CD4-positive, alpha-beta T cell treated with Interleukin-4 for 4 hours (primary cell): ENCODE measurements at regions not wholly inside any gene's neighbourhood (a gene's known extent, or its start where the extent isn't known, plus 50 kb on each side); places are given as distances from the start of the nearest gene placed in this dataset.
"Not testable (repeated sequence)": the region's sequence is repeated elsewhere in the genome, so short reads cannot be mapped to it uniquely, and the experiment has no call there.

Experiments
- DNase-seq: peaks from one replicate; pipeline ENCODE4 v3.0.0-alpha.2; 2020

DNA sequence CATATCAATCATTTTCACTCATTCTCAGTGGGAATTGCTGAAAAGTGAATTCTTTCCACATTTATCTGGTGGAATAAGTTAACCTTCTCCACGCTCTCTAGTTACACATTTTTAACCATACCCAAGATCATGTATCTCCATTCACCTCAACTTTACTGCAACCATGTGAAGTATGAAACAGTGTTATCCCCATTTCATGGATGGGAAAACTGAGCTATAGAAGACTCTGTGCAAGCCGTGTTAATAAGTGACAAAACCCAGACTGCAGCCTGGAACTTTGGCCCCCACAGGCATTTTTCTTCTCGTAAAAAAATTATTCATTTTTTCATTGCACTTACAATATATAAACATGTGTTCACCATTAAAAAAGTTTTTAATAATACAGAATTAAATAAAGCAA lies 82.4 kb upstream of the CCND2 start:
- no peak for DNase-seq

DNA sequence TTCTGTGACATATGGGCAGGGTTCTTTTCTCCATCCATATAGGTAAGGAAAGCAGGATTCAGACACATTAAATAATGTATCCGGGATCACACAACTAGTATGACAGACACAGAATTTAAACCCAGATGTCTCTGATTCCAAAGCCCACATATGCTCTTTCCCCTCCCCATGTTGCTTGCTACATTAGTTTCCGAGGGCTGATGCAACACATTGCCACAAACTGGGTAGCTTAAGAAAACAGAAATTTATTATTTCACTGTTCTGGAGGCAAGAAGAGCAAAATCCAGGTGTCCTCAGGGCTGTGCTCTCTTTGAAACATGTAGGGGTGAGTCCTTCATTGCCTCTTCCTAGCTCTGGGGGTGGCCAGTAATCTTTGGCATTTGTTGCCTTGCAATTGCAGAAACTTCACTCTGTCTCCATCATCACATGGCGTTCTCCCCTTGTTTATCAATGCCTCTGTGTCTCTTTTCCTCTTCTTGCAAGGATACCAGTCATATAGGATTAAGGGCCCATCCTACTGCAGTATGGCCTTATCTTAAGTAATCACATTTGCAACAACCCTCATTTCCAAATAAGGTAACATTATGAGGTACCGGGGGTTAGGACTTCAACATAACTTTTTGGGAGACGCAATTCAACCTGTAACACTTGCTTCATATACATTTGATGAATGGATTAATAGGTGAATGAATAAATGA lies 83.0 kb upstream of the CCND2 start:
- DNase-seq = no peak

- no peak for DNase-seq
These were observed 83.8 kb upstream of the CCND2 start for GRCh38 chr12:4189721-4190120.

GRCh38 chr12:4187916-4188315 lies 85.6 kb upstream of the CCND2 start:
- no peak for DNase-seq

DNA sequence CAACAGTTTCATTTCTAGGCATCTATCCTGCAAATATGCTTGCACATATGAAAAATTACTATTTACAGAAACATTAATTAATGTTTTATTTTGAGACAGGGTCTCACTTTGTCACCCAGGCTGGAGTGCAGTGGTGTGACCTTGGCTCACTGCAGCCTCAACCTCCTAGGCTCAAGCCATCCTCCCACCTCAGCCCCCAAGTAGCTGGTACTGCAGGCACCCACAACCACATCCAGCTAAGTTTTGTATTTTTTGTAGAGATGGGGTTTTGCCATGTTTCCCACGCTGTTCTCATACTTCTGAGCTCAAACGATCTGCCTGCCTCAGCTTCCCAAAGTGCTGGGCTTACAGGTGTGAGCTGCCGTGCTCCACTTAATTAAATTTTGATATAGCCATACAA lies 86.2 kb upstream of the CCND2 start:
- DNase-seq = not testable (repeated sequence)

- no peak for DNase-seq
These were observed 95.0 kb upstream of the CCND2 start for GRCh38 chr12:4178424-4179170.

DNA sequence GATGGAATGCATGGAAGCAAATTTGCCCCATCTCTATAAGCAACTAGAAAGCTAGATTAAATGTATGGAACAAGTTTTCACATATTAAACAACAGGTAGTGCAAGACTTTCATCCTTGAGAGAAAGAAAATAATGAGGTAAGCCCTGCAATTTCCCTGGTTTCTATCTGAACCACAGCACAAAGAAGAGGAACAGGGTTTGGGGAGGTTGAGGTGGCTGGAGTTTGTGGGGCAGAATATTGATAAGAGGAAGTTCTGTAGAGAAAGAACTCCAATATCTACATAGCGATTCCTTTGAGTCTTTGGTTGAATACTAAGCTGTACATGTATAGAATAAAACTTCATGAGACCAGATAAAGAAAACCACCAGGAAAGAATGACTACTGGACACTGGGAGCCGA lies 96.3 kb upstream of the CCND2 start:
- no peak for DNase-seq

DNA sequence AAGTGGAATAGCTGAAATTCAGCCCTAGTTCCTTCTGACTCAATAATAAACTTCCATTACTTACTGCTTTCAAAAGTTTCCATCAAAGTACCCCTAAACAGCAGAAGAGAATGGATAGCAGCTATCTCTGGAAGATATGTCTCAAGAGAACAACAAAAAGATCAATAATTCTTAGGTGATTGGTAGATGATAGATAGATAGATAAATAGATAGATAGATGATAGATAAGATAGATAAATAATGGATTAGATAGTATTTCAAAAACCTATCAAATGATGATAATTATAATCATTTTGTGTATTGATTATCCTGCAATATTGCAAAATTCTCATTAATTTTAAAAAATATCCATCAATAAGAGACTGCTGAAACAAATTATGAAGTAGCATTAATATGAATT lies 97.4 kb upstream of the CCND2 start:
- DNase-seq = no peak

DNA sequence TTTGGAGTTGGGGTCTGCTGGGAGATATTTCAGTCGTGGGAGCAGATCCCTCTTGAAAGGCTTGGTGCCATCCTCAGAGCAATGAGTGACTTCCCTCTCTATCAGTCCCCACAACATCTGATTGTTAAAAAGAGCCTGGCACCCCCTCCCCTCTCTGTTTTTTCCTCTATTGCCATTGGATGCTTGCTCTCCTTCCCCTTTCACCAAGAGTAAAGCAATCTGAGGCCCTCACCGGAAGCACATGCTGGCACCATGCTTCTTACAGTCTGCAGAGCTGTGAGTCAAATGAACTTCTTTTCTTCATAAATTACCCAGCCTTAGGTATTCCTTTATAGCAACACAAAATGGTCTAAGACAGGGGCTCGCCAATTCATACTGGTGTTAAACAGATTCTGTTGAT lies 99.1 kb upstream of the CCND2 start:
- no peak for DNase-seq

DNA sequence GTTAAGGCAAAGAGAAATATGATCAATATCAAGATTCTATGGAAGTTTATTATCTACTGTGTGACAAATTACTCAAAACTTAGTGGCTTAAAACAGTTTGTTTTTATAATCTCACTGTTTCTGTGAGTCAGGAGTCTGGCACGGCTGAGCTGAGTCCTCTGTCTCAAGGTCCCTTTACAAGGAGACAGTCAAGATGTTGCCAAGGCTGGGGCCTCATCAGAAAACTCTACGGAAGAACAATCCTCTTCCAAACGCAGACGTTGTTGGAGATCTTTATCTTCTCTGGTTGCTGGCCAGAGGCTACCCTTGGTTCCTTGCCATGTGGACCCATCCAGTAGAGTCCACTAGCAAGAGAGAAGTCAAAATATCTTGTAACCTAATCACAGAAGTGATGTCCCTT lies 100.6 kb upstream of the CCND2 start:
- DNase-seq = no peak

- no peak for DNase-seq
These were observed 101.8 kb upstream of the CCND2 start for GRCh38 chr12:4171742-4172141.

GRCh38 chr12:4169959-4170358 lies 103.6 kb upstream of the CCND2 start:
- DNase-seq = no peak

DNA sequence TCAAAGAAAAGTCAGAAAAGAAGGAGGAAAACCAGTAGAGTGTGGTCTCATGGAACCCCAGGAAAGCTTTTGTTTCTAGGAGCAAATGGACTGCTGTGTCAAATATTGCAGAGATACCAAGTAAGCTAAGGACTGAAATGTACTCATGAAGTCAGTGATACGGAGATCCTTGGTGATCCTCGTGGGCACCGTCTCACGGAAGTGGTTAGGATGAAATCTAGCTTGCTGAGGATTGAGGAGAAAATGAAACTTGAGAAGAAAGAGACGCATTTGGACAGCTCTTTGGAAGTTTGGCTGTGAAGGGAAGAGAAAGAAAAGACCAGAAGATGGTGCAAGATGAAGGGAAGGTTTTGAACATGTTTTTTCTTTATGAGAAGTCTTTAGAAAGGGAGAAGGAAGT lies 104.0 kb upstream of the CCND2 start:
- no peak for DNase-seq

- DNase-seq = no peak
These were observed 105.5 kb upstream of the CCND2 start for GRCh38 chr12:4168036-4168435.

DNA sequence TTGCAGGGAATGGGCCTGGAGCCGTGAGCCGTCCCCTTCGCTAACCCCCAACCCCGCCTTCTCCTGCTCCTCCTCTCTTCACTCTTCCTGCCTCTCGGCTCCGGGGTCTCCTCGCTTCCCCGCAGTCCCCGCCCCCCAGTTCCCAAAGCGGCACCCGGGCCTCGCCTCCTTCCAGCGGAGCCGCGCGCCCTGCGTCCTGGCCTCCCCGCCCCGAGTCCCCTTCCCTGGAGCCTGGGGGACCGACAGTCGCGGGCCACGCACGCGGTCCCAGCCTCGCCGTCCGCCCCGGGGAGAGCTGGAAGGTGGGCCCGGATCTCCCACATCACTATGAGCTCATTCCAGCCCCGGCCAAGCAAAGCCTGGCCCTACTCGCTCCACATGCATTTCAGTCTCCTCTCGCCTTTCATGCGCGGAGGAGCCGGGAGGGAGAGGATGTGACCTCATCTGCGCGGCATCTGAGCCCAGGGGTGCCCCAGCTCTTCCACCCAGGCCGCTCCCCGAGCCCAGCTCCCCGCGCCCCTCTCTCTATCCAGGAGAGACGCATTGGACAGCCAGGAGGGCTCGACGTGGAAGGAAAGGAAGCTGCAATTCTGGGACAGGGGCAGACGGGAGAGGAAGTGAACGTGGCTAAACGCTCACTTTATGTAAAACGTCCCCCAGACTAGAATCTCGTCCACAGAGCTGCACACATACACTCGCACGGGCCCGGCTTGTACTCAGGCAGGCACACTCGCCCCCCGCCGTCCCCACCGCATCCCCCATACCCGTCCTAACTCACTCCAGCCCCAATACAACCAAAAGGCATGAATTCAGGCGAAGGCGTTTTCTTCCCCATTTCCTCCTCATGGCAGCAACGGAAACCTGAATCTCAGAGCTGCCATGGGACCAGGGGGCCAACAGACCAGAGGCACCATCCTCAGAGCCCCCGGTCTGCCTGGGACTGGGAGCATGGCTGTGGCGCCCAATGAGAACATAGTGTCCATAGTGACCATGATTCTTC lies 108.7 kb upstream of the CCND2 start:
- DNase-seq = peak; percentile 47

DNA sequence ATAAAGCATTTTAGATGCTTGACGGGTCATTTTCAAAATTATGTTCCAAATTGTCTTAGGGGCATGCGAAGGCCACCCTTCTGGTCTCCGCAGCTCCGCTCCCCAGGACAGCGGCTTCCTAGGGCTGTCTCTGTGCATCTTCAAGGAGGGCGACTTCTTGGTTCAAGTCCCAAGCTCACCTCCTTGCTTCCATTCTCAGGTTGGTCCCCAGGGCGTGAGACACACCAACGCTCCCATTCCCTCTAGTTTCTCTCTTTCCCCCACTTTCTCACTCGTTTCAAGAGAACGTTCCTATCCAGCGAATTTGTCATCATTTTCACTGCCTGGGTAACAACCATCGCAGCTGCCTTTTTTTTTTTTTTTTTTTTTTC lies 109.4 kb upstream of the CCND2 start:
- DNase-seq = no peak

DNA sequence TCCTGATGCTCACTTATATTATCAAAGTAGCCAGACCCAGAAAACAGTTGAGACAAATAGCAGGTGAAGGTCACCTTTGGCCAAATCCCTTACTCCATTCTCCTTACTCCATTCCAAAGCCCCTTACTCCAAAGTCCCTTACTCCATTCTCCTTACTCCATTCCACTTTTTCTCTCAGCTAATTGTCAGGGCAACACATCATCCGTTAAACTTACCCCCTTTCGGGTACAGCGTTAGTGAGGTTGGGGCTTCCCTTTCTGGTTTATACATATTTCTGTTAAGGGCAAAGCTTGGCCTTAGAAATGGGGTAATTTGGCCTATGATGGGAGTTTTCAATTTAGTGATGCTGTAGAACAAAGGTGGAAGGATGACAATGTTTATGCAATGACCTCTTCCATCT lies 111.8 kb upstream of the CCND2 start:
- no peak for DNase-seq

GRCh38 chr12:4160314-4161040 lies 113.1 kb upstream of the CCND2 start:
- no peak for DNase-seq

DNA sequence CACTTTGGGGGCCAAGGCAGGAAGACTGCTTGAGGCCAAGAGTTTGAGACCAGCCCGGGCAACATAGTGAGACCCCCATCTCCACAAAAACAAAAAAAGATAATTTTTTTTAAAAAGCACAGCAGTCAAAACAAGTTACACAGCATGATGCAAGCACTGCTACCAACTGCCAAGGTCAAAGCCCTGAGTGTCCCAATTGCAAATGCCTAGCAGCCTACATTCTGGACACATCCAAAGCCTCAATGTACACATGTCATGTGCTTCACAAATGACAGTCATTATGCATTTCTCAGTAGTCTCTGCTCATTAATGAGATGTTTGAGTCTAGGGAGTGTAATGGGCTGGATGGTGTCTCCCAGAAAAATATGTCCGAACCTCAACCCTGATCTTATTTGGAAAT lies 113.7 kb upstream of the CCND2 start:
- no peak for DNase-seq

DNA sequence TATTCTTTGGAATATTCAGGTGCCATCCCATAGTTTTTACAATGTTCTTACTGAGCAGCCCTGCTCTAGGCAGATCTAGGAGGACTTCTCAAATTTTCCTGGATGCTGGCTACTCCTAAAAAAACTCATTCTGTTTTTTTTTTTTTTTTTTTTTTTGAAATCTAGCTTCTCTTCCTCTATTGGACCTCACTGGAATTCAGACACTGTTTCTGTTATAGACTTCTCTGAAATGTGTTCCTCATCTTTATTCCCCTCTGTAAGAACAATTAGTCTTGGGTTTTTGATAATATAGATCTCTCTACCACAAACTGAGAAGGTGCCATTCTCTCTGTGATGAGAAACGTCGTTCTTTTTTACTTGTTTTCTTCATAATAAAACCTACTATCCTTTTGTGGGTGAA lies 115.3 kb upstream of the CCND2 start:
- DNase-seq = no peak

GRCh38 chr12:4157122-4157521 lies 116.4 kb upstream of the CCND2 start:
- no peak for DNase-seq

DNA sequence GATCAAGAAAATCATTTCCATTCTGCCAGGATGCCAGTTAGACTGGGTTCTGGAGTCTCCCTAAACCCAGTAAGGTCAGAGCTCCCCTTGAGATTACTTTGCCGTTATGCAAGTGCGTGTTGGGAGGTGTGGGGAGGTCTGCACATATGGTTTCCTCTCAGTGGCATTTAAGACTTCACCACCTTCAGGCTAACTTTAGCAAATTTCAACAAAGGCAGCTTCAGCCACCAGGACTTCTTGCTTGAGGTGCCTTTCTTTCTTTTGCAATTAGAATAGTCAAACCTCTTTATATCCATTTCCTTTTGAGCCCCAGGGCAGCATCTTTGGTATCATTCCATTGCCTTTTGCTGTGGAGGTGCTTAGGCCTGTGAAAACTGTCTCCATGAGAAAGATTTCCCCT lies 117.2 kb upstream of the CCND2 start:
- no peak for DNase-seq

DNA sequence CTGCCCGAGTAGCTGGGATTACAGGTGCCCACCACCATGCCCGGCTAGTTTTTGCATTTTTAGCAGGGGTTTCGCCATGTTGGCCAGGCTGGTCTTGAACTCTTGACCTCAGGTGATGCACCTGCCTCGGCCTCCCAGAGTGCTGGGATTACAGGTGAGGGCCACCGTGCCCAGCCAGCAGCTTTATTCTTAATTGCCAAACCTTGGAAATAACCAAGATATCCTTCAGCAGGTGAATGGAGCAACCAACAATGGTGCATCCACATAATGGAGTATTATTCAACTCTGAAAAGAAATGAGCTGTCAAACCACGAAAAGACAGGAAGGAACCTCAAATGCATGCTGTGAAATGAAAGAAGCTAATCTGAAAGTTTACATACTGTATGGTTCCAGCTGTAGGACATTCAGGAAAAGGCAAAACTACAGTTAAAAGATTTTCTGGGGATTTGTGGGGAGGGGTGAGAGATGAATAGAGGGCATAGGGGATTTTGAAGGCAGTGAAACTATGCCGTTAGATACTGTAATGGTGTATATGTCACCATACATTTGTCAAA lies 118.8 kb upstream of the CCND2 start:
- no peak for DNase-seq
